ENCODE measurements at regions not wholly inside any gene's neighbourhood (a gene's known extent, or its start where the extent isn't known, plus 50 kb on each side); places are given as distances from the start of the nearest gene placed in this dataset.

- no peak for DNase-seq (ENCODE audit: low read depth)
Observed at GRCh38 chr12:108037960-108038359, 91.1 kb upstream of the WSCD2 start.

DNA sequence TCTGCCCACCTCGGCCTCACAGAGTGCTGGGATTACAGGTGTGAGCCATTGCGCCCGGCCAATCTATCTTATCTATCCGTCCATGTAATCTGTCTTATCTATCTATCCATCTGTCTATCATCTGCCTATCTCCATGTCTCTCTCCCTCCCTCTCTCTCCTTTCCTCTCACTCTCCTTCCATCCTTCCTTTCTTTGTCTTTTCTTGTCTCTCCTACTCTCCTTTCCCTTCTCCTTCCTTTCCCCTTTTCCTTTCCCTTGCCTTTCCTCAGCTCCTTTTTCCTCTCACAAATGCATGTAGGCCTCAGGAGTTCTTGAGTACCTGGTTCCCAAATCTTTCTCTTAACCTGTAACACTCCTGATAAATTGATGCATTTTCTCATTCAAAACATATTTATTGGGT, 89.3 kb upstream of the WSCD2 start:
- no peak for DNase-seq (ENCODE audit: low read depth)

DNA sequence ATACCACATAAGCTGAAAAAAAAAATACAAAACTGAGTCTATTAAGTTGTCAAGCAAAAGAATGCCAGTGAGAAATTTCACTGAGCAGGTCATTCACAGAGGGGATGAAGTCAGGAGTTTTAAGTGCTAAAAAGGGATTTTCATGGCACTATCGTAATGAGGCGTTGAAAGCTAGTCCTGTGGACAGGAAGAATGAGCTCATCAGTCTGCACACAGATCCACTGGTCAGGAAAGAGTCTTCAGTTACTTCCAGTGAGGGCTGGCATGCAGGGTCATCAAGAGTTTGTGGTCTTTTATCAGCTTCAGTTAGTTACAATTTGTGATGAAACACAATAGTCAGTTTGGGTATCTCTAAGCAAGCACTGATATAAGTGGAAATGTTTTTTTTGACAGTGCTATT, 88.1 kb upstream of the WSCD2 start:
- DNase-seq (ENCODE audit: low read depth) = no peak

DNA sequence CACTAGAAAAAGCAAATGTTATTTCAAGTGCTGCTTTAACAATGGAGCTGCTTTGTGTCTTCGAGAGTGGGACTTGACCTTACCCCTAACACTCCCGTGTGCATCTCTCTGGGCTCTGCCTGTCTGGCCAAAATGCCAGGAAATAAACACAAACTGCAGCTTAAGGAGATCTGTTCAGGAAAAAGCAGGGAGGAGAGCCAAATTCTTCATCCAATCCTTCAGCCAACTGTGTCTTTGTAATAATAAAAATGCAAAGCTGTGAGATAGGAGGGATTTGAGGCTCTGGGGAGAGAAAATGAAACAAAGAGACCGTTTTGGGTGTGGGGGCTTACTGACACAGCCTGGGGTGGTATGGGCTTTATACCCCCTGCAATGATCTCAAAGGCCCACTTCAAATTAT, 85.8 kb upstream of the WSCD2 start:
- no peak for DNase-seq (ENCODE audit: low read depth)

DNA sequence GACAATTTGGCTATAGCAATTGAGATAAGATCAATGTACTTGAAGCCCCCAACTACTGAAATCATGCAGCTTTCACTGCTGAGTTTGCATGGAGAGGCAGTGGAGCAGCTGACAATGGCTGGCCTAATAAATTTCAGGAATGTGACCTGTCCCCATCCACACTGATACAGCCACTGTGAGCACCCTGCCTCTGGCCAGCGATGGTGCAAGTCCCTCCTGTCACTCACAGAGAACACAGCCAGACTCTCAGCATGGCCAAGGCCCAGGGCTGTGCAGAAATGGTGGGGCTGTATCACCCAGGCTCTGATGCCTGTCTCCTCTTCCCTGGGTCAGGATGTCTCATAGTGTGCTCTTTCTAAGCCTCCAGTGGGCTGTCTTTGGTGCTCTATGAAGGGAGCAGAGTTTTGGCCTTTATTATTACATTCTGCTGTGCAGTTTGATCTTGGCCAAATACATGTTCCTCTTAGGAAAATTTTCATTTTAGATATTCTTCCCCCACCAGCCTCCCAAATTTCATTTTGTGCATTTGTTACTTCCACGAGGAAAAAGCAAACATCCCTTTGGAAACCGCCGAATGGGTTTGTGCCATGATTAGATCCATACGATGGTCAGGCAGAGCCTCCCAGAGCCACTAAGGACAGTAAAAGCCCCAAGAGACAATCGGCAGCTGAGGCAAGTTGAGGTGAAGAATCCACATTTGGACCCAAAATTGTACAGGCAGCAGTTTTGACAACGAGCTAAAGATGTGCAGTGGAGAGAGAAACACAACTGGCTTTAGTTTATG, 85.1 kb upstream of the WSCD2 start:
- no peak for DNase-seq (ENCODE audit: low read depth)

DNA sequence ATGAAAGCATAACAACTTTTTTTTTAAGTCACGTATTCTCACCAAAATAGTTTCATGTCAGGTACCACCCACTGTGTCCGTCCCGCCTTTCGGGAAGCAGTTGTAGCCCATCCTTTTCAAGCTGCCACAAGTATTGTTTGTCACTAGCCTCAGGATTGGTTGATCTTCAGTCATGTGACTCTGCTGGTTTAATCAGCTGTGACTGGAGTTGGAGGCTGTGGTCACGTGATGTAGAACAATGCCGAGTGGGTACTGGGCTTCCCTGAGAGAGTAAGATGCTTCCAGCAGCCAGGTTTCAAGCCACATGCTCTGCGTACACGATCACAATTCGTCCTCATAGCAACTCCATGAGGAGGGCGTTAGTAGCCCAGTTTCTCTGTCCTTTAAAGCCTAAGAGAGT, 83.0 kb upstream of the WSCD2 start:
- no peak for DNase-seq (ENCODE audit: low read depth)

DNA sequence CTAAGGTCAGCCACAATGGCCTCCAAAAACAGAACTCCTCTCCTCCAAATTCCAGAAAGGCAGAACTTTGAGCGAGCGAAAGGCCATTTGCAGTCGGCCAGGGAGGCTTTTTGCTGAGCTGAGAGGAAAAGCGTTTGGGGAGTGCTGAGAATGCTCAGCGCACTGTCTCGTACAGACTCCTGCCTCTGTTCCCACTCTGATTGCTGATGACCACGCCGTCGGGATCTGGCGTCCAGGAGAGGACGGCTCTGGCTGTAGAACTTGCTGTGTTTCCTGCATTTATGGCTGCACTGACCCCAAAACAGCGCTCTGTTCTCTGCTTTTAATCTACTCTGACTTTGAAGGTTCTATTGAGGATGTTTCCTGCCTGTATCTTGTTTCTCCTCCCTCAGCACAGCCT, 82.4 kb upstream of the WSCD2 start:
- no peak for DNase-seq (ENCODE audit: low read depth)

GRCh38 chr12:108047071-108047550, 82.0 kb upstream of the WSCD2 start:
- DNase-seq (ENCODE audit: low read depth) = no peak

DNA sequence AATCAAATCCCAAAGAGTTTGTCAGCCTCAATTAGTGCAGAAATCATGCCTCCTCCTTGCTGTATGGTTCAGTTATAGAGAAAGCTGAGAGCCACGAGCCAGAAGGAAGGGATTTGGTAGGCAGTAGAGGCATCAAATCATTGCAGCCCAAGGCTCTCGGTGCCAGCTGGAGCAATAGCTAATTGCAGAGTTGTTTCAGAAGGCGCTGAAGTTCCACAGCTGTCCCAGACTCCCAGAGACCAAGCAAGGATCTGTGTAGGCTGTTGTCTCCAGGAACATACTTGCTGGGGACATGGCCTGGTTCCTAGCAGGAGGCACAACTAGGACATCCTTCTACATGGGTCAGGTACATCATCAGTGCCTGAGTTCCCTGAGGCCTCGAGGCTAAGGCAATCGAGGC, 80.4 kb upstream of the WSCD2 start:
- DNase-seq (ENCODE audit: low read depth) = no peak

- no peak for DNase-seq (ENCODE audit: low read depth)
Observed at GRCh38 chr12:108050696-108051095, 78.4 kb upstream of the WSCD2 start.

GRCh38 chr12:108052260-108052659, 76.8 kb upstream of the WSCD2 start:
- no peak for DNase-seq (ENCODE audit: low read depth)

GRCh38 chr12:108053512-108053911, 75.6 kb upstream of the WSCD2 start:
- no peak for DNase-seq (ENCODE audit: low read depth)

GRCh38 chr12:108054496-108054895, 74.6 kb upstream of the WSCD2 start:
- DNase-seq (ENCODE audit: low read depth) = no peak

- DNase-seq (ENCODE audit: low read depth) = no peak
Observed at GRCh38 chr12:108055141-108055540, 73.9 kb upstream of the WSCD2 start.

GRCh38 chr12:108060067-108060466, 69.0 kb upstream of the WSCD2 start:
- no peak for DNase-seq (ENCODE audit: low read depth)

DNA sequence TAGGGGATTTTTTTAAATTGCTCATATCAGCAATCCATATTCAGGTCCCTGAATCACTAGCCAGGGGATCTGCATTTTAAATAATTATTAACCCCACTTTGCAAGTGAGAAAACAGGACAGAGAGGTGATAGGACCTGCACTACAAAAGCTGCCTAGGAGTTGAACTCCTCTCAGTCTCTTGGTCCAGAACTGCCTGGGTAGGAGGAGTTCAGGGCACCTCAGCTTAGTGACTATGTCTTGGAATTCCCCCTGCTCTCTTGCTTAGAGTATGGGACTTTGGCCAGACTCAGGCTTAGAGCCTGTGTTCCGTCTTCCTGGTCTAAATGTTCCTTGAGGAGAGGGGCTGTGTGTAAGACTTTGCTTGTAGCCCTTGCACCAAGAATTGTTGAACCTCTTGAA, 68.2 kb upstream of the WSCD2 start:
- DNase-seq (ENCODE audit: low read depth) = no peak

GRCh38 chr12:108063192-108063591, 65.9 kb upstream of the WSCD2 start:
- no peak for DNase-seq (ENCODE audit: low read depth)

DNA sequence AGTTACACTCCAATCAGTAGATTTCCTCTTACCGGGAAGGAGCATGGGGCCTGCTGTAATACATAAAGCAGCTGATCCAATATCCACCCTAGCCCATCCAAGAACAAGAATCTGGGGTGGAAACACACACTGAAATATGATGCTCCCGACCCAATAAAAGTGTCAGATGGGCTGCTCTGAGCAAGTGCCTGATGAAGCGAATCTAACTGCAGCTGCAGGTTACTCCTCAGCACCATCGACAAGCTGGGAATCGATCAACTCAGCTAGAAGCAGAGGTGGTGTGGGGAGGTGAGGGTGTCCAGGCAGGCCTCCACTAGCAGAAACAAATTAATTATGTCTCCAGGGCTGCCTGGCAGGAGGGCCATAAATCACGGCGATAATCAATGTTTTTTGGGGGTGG, 64.0 kb upstream of the WSCD2 start:
- no peak for DNase-seq (ENCODE audit: low read depth)

DNA sequence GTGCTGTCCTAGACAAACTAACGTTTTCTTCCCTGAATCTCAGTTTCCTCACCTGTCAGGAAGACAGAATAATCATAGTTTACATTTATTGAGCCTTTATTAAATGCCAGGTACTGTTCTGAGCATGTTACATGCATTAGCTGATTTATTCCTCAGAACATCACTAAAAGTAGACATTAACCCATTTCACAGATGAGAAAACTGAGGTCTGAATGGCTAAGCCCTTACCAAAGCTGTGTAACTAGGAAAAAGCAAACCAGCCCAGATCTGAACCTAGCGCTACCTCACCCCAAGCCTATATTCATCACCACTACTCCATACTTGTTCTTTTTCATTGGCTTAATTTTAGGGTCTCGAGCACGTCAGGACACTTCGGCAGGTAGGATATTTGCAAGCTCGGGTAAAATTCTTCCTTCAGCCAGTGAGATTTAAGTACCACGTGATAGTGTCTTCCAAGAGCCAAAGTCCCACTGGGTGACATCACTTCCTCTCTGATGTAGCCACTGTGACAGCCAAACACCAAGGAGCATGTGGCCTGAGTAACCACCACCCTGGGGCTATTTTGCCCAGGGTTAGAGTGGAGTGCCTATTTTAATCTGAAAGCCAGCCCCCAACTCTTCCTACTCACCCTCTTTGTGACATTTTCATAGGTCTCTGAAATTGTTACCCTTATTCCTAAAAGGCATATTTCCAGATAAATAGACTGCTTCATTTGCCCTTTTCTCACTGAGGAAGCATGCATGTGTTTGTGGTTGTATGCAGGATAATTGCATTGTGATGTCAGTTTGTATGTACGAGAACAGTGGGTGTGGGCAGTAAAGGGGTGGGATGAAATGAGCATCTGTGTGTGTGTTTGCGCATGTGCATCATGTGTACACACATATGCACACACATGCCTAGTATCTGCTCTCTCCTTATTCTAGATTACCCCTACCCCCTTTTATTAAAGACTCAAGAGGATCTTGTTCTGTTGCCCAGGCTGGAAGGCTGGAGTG, 62.2 kb upstream of the WSCD2 start:
- no peak for DNase-seq (ENCODE audit: low read depth)

GRCh38 chr12:108069651-108070165, 59.4 kb upstream of the WSCD2 start:
- no peak for DNase-seq (ENCODE audit: low read depth)

GRCh38 chr12:108075561-108075960, 53.5 kb upstream of the WSCD2 start:
- no peak for DNase-seq (ENCODE audit: low read depth)

- no peak for DNase-seq (ENCODE audit: low read depth)
Observed at GRCh38 chr12:108076556-108076955, 52.5 kb upstream of the WSCD2 start.

- DNase-seq (ENCODE audit: low read depth) = no peak
Observed at GRCh38 chr12:108078428-108078827, 50.7 kb upstream of the WSCD2 start.

Measured in amniotic epithelial cell (primary cell).